ENCODE measurements at regions not wholly inside any gene's neighbourhood (a gene's known extent, or its start where the extent isn't known, plus 50 kb on each side); places are given as distances from the start of the nearest gene placed in this dataset.
A peak's percentile ranks its signal among the peaks of the same experiment; 100 is the strongest.

- no peak for TF ChIP-seq CTCF (IDR thresholded peaks at IDR 0.05)
- H3K9me3 ChIP-seq = no peaks in the 10 kb centered on the region
- no peaks in the 10 kb centered on the region for H3K4me1 ChIP-seq
- H3K27me3 ChIP-seq = no peaks in the 10 kb centered on the region
- H3K4me3 ChIP-seq = no peak overlapping the region
- intact Hi-C loops (cut with DNase I) = no loop called here
- no peak for ATAC-seq
- H3K27ac ChIP-seq = no peak overlapping the region
- no peaks in the 10 kb centered on the region for H3K36me3 ChIP-seq
- no peak for DNase-seq
Observed at GRCh38 chr17:72455562-72455961, 334.7 kb downstream of the SOX9 start.

GRCh38 chr17:72456075-72456474 is 335.3 kb downstream of the SOX9 start:
- no peak for TF ChIP-seq CTCF (IDR thresholded peaks at IDR 0.05)
- ATAC-seq = peak; percentile 78
- no peaks in the 10 kb centered on the region for H3K4me1 ChIP-seq
- no peaks in the 10 kb centered on the region for H3K36me3 ChIP-seq
- H3K27me3 ChIP-seq = no peaks in the 10 kb centered on the region
- H3K9me3 ChIP-seq = no peaks in the 10 kb centered on the region
- DNase-seq = no peak
- intact Hi-C loops (cut with DNase I) = no loop called here
- no peak overlapping the region for H3K27ac ChIP-seq
- H3K4me3 ChIP-seq = no peak overlapping the region

GRCh38 chr17:72457712-72458111 is 336.9 kb downstream of the SOX9 start:
- no peak for ATAC-seq
- Histone ChIP-seq H3K4me1 (no peaks in the 10 kb centered on the region), H3K4me3 (no peak overlapping the region), H3K9me3 (no peaks in the 10 kb centered on the region), H3K27me3 (no peaks in the 10 kb centered on the region), H3K36me3 (no peaks in the 10 kb centered on the region), H3K27ac (no peak overlapping the region)
- intact Hi-C loops (cut with DNase I) = no loop called here
- no peak for TF ChIP-seq CTCF (IDR thresholded peaks at IDR 0.05)
- DNase-seq = no peak

- intact Hi-C loops (cut with DNase I) = no loop called here
Observed at GRCh38 chr17:72458301-72458700, 337.5 kb downstream of the SOX9 start.

GRCh38 chr17:72460711-72461110 is 339.9 kb downstream of the SOX9 start:
- TF ChIP-seq CTCF (IDR thresholded peaks at IDR 0.05) = no peak
- DNase-seq (no peak), ATAC-seq (no peak)
- Histone ChIP-seq H3K36me3 (no peaks in the 10 kb centered on the region), H3K9me3 (no peaks in the 10 kb centered on the region), H3K27me3 (no peaks in the 10 kb centered on the region), H3K4me3 (no peak overlapping the region), H3K4me1 (no peaks in the 10 kb centered on the region), H3K27ac (no peak overlapping the region)
- intact Hi-C loops (cut with DNase I) = no loop called here

More at GRCh38 chr17:72458301-72458700, 337.5 kb downstream of the SOX9 start:
- Histone ChIP-seq H3K4me1 (no peaks in the 10 kb centered on the region), H3K36me3 (no peaks in the 10 kb centered on the region), H3K27ac (no peak overlapping the region), H3K27me3 (no peaks in the 10 kb centered on the region), H3K4me3 (no peak overlapping the region), H3K9me3 (no peaks in the 10 kb centered on the region)
- no peak for TF ChIP-seq CTCF (IDR thresholded peaks at IDR 0.05)
- no peak for DNase-seq
- ATAC-seq = no peak

- H3K27ac ChIP-seq = no peak overlapping the region
Observed at GRCh38 chr17:72461757-72462156, 340.9 kb downstream of the SOX9 start.

More at GRCh38 chr17:72461757-72462156, 340.9 kb downstream of the SOX9 start:
- DNase-seq (no peak), ATAC-seq (no peak)
- Histone ChIP-seq H3K9me3 (no peaks in the 10 kb centered on the region), H3K27me3 (no peaks in the 10 kb centered on the region), H3K36me3 (no peaks in the 10 kb centered on the region), H3K4me3 (no peak overlapping the region), H3K4me1 (no peaks in the 10 kb centered on the region)
- TF ChIP-seq CTCF (IDR thresholded peaks at IDR 0.05) = no peak
- intact Hi-C loops (cut with DNase I) = no loop called here
